ENCODE measurements at regions not wholly inside any gene's neighbourhood (a gene's known extent, or its start where the extent isn't known, plus 50 kb on each side); places are given as distances from the start of the nearest gene placed in this dataset.

- TF ChIP-seq RAD21 (IDR thresholded peaks at IDR 0.05) (peak in 1 of 2 donors; percentile 3), NR2F2 (IDR thresholded peaks at IDR 0.05) (peak; percentile 98), CTCF (IDR thresholded peaks at IDR 0.05; ENCODE audit: low read depth, low read length, missing input control) (no peak), EGR1 (IDR thresholded peaks at IDR 0.05; ENCODE audit: low read depth in 2 of 2) (no peak)
- TF ChIP-seq, protein P1, sequence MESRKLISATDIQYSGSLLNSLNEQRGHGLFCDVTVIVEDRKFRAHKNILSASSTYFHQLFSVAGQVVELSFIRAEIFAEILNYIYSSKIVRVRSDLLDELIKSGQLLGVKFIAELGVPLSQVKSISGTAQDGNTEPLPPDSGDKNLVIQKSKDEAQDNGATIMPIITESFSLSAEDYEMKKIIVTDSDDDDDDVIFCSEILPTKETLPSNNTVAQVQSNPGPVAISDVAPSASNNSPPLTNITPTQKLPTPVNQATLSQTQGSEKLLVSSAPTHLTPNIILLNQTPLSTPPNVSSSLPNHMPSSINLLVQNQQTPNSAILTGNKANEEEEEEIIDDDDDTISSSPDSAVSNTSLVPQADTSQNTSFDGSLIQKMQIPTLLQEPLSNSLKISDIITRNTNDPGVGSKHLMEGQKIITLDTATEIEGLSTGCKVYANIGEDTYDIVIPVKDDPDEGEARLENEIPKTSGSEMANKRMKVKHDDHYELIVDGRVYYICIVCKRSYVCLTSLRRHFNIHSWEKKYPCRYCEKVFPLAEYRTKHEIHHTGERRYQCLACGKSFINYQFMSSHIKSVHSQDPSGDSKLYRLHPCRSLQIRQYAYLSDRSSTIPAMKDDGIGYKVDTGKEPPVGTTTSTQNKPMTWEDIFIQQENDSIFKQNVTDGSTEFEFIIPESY (IDR thresholded peaks at IDR 0.05): no peak
Observed at GRCh38 chr5:149429839-149430721, 51.0 kb upstream of the IL17B start.
